Osteocyte (in vitro differentiated cells): ENCODE measurements at regions not wholly inside any gene's neighbourhood (a gene's known extent, or its start where the extent isn't known, plus 50 kb on each side); places are given as distances from the start of the nearest gene placed in this dataset.

ENCODE experiments used
- DNase-seq: peaks from one replicate; pipeline ENCODE4 v3.0.0; 2021; ENCODE audit warnings: mixed read lengths; ENCODE audit not compliant: unreplicated experiment; ENCODE audit errors: extremely low spot score
- H3K27ac Mint-ChIP-seq: one replicate; pipeline ENCODE4 v1.8.0; 2021; ENCODE audit warnings: mild to moderate bottlenecking, mixed read lengths; ENCODE audit not compliant: unreplicated experiment
- H3K27me3 Mint-ChIP-seq: one replicate; pipeline ENCODE4 v1.8.0; 2021; ENCODE audit warnings: mixed read lengths; ENCODE audit not compliant: unreplicated experiment
- H3K36me3 Mint-ChIP-seq: one replicate; pipeline ENCODE4 v1.8.0; 2021; ENCODE audit warnings: mixed read lengths; ENCODE audit not compliant: unreplicated experiment
- H3K4me1 Mint-ChIP-seq: one replicate; pipeline ENCODE4 v1.8.0; 2021; ENCODE audit warnings: mixed read lengths; ENCODE audit not compliant: unreplicated experiment
- H3K4me3 Mint-ChIP-seq: one replicate; pipeline ENCODE4 v1.8.0; 2021; ENCODE audit warnings: mild to moderate bottlenecking, moderate library complexity, mixed read lengths; ENCODE audit not compliant: unreplicated experiment
- H3K9me3 Mint-ChIP-seq: one replicate; pipeline ENCODE4 v1.8.0; 2021; ENCODE audit warnings: mixed read lengths; ENCODE audit not compliant: unreplicated experiment
- CTCF ChIP-seq: fragments of 200-600 bp; sonication (generic); IDR thresholded peaks from 2 replicates; pipeline ENCODE4 v1.5.0; 2021; ENCODE audit warnings: antibody characterized with exemption, mild to moderate bottlenecking, moderate library complexity

- no peak for DNase-seq
- no peak for TF ChIP-seq CTCF
- H3K27me3 Mint-ChIP-seq: peaks cover 2% of the 10 kb centered on the region
- no peaks in the 10 kb centered on the region for H3K9me3 Mint-ChIP-seq
- peaks cover 6% of the 10 kb centered on the region for H3K4me1 Mint-ChIP-seq
- no peaks in the 10 kb centered on the region for H3K36me3 Mint-ChIP-seq
- H3K27ac Mint-ChIP-seq: no peak overlapping the region
- no peak overlapping the region for H3K4me3 Mint-ChIP-seq
Observed at GRCh38 chr2:167756446-167756845, 490.9 kb downstream of the STK39 start.

DNA sequence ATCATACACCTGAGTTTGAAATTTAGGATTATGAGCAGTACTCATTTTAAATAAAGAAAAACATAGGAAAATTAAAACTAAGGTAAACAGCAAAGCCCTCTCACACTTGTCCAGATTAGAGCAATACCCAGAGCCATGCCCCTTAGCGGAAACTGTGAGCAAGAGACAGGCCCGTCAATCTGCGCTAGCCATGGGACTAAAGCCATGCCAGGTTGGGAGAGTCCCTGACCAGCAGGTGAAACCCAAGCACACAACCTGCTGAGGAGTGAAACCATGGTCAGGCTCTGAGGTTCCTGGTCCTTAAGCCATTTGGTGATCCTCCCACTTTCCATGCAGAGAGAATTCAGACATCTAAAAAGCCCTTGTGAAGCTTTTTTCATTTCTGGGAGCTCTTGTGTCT is 494.3 kb downstream of the STK39 start:
- no peak for TF ChIP-seq CTCF

GRCh38 chr2:167752734-167753133 is 494.7 kb downstream of the STK39 start:
- Mint-ChIP-seq H3K9me3 (no peaks in the 10 kb centered on the region), H3K27ac (no peak overlapping the region), H3K27me3 (peaks cover 4% of the 10 kb centered on the region), H3K4me3 (no peak overlapping the region), H3K4me1 (peaks cover 6% of the 10 kb centered on the region), H3K36me3 (no peaks in the 10 kb centered on the region)
- TF ChIP-seq CTCF: no peak
- no peak for DNase-seq

More for the DNA sequence above, 494.3 kb downstream of the STK39 start:
- DNase-seq: no peak
- Mint-ChIP-seq H3K4me1 (peaks cover 6% of the 10 kb centered on the region), H3K4me3 (no peak overlapping the region), H3K9me3 (no peaks in the 10 kb centered on the region), H3K27me3 (peaks cover 4% of the 10 kb centered on the region), H3K36me3 (no peaks in the 10 kb centered on the region), H3K27ac (no peak overlapping the region)

DNA sequence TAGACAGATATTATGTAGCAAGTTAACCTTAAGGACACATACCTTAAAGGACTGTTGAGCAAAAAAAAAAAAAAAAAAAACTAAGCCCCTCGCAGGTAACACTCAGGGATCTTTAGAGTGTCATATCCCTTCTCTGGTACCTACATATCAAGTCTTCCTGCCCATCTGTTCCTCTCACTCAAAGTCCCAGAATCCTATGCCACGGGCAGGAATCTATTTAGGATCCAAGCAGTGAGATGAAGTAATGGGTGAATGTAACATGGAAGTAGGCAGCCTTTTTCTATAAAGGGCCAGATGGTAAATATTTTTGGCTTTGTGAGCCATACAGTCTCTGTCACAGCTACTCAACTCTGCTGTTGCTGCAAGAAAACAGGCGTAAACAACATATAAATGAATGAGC is 496.7 kb downstream of the STK39 start:
- H3K9me3 Mint-ChIP-seq: no peaks in the 10 kb centered on the region
- DNase-seq: no peak
- TF ChIP-seq CTCF: no peak
- no peak overlapping the region for H3K4me3 Mint-ChIP-seq
- H3K36me3 Mint-ChIP-seq: no peaks in the 10 kb centered on the region
- H3K4me1 Mint-ChIP-seq: no peaks in the 10 kb centered on the region
- H3K27ac Mint-ChIP-seq: no peak overlapping the region
- H3K27me3 Mint-ChIP-seq: peaks cover 6% of the 10 kb centered on the region

DNA sequence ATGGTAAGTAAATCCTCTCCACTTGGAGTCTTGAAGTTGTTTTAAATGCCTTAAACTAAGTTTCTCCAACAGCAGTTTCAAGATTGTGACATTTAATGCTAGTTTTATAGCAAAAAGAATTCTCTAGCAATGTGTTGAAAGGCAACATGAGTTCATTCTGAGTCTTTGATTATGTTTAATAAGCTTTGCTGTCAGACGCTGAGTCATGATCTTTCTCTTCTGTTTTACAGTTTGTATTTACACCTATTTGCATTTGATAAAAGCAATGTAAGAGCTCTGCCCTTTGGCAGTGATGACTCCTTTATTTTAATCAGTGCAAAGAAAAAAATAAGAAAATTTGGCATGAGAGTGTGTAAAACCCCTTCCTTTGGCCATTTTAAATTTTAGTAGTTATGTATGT is 497.7 kb downstream of the STK39 start:
- no peak for TF ChIP-seq CTCF
- H3K36me3 Mint-ChIP-seq: no peaks in the 10 kb centered on the region
- peaks cover 12% of the 10 kb centered on the region for H3K27me3 Mint-ChIP-seq
- H3K4me1 Mint-ChIP-seq: no peaks in the 10 kb centered on the region
- H3K9me3 Mint-ChIP-seq: no peaks in the 10 kb centered on the region
- DNase-seq: no peak
- no peak overlapping the region for H3K4me3 Mint-ChIP-seq
- no peak overlapping the region for H3K27ac Mint-ChIP-seq
